Right kidney (tissue), 1 donor: ENCODE measurements at regions not wholly inside any gene's neighbourhood (a gene's known extent, or its start where the extent isn't known, plus 50 kb on each side); places are given as distances from the start of the nearest gene placed in this dataset.
"Not testable (repeated sequence)": the region's sequence is repeated elsewhere in the genome, so short reads cannot be mapped to it uniquely, and the experiment has no call there.

ENCODE experiments used
- DNase-seq: peaks from one replicate; pipeline ENCODE4 v3.0.0-alpha.2; 2016

- DNase-seq, result no peak
Measured at GRCh38 chr10:37067576-37067975, 57.8 kb upstream of the ANKRD30A start.

- DNase-seq, result not testable (repeated sequence)
Measured at GRCh38 chr10:37062296-37062695, 63.1 kb upstream of the ANKRD30A start.

- DNase-seq, result no peak
Measured at GRCh38 chr10:37057261-37057660, 68.1 kb upstream of the ANKRD30A start.

GRCh38 chr10:37053476-37053875 is 71.9 kb upstream of the ANKRD30A start:
- no peak for DNase-seq

GRCh38 chr10:37049982-37050381 is 75.4 kb upstream of the ANKRD30A start:
- DNase-seq, result not testable (repeated sequence)

GRCh38 chr10:37044319-37044718 is 81.1 kb upstream of the ANKRD30A start:
- not testable (repeated sequence) for DNase-seq

- DNase-seq, result no peak
Measured at GRCh38 chr10:37035853-37036252, 89.5 kb upstream of the ANKRD30A start.

GRCh38 chr10:37015498-37015897 is 109.9 kb upstream of the ANKRD30A start:
- DNase-seq, result no peak

GRCh38 chr10:37010741-37011140 is 114.7 kb upstream of the ANKRD30A start:
- DNase-seq, result no peak

GRCh38 chr10:37008276-37008675 is 117.1 kb upstream of the ANKRD30A start:
- not testable (repeated sequence) for DNase-seq

GRCh38 chr10:37003126-37003525 is 122.3 kb upstream of the ANKRD30A start:
- no peak for DNase-seq

- not testable (repeated sequence) for DNase-seq
Measured at GRCh38 chr10:36995806-36996205, 129.6 kb upstream of the ANKRD30A start.

- no peak for DNase-seq
Measured at GRCh38 chr10:36994886-36995285, 130.5 kb upstream of the ANKRD30A start.

GRCh38 chr10:36989233-36989632 is 136.2 kb upstream of the ANKRD30A start:
- no peak for DNase-seq

- DNase-seq, result no peak
Measured at GRCh38 chr10:36946598-36946997, 178.8 kb upstream of the ANKRD30A start.

- no peak for DNase-seq
Measured at GRCh38 chr10:36943544-36943943, 181.9 kb upstream of the ANKRD30A start.

GRCh38 chr10:36942616-36943015 is 182.8 kb upstream of the ANKRD30A start:
- DNase-seq, result no peak

GRCh38 chr10:36903040-36903439 is 222.4 kb upstream of the ANKRD30A start:
- DNase-seq, result no peak

GRCh38 chr10:36899652-36900051 is 225.7 kb upstream of the ANKRD30A start:
- no peak for DNase-seq

GRCh38 chr10:36888925-36889573 is 236.3 kb upstream of the ANKRD30A start:
- peak; percentile 7 for DNase-seq

GRCh38 chr10:36886303-36886891 is 239.0 kb upstream of the ANKRD30A start:
- DNase-seq, result no peak

GRCh38 chr10:36885746-36886145 is 239.7 kb upstream of the ANKRD30A start:
- no peak for DNase-seq

- DNase-seq, result no peak
Measured at GRCh38 chr10:36882781-36883180, 242.6 kb upstream of the ANKRD30A start.

GRCh38 chr10:36880898-36881297 is 244.5 kb upstream of the ANKRD30A start:
- no peak for DNase-seq
